ENCODE measurements at regions not wholly inside any gene's neighbourhood (a gene's known extent, or its start where the extent isn't known, plus 50 kb on each side); places are given as distances from the start of the nearest gene placed in this dataset.

DNA sequence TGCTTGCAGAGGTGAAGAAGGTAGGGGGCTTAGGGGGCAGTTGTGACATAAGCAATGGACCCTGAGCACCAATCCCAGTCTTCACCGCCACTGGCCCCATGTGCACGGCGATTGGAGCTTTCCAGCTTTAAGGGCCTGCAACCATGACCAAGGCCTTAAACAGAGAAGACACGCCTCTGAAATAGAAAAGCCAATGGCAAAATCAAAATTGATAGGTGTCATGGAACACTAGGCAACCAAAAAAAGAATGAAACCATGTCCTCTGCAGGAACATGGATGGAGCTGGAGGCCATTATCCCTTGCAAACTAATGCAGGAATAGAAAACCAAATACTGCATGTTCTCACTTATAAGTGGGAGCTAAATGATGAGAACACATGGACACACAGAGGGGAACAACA lies 146.3 kb downstream of the SCARB1 start:
- H3K9me3 ChIP-seq (ENCODE audit: control insufficient read depth, low read length), result no peaks in the 10 kb centered on the region
- intact Hi-C loops (cut with DNase I), result no loop called here
- ATAC-seq, result no peak
- no peaks in the 10 kb centered on the region for H3K27me3 ChIP-seq (ENCODE audit: control insufficient read depth, insufficient read depth)
- no peak overlapping the region for H3K4me3 ChIP-seq (ENCODE audit: low read length)
- 98% methylated on average over 4 of the region's 4 CpGs for WGBS
- H3K4me1 ChIP-seq (ENCODE audit: control insufficient read depth, insufficient read depth, low read length), result no peaks in the 10 kb centered on the region
- H3K27ac ChIP-seq (ENCODE audit: low read length), result no peak overlapping the region
- no peak for DNase-seq

DNA sequence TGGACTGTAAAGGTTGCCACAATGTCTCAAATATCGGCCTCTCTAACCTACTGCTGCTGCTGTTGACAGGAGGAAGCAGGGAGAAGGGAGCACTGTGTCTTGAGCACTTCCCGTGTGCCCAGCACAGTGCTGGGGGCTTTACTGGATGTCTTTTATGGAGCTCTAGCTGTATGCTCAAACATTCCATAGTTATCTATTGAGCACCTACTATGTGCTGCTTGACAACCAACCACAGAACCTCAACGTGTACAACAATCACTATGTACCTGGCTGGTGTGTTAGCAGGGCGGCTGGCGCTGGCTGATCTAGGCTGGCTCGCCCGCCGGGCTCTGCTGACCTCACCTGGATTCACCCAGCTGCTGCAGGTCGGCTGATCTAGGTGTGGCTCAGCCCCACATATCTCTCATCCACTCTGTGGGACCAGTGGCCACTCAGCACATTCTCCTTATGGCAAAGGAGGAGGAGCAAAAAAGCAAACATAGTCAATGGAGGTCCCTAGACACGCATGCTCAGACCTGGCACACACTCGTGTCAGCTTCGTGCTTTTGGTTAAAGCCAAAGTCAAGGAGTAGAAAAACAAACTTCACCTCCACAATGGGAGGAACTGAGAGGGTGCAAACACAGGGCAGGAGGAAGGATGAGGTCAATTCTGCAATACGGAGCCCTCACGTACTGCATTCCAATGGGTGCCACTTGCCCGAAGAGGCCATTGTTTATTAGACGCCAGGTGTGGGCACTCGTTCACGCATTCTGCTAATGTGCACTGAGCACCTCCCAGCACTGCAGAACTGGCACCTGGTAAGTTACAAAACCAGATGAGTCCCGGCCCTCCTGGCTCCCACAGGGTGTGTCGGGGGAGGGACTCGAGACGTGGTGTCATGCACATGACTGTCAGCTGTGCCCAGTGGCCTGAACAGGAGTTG lies 147.2 kb downstream of the SCARB1 start:
- no peaks in the 10 kb centered on the region for H3K27me3 ChIP-seq (ENCODE audit: control insufficient read depth, insufficient read depth)
- no peaks in the 10 kb centered on the region for H3K4me1 ChIP-seq (ENCODE audit: control insufficient read depth, insufficient read depth, low read length)
- H3K27ac ChIP-seq (ENCODE audit: low read length), result no peak overlapping the region
- H3K4me3 ChIP-seq (ENCODE audit: low read length), result no peak overlapping the region
- DNase-seq (no peak), ATAC-seq (no peak)
- 85% methylated on average over 22 of the region's 22 CpGs for WGBS
- no peaks in the 10 kb centered on the region for H3K9me3 ChIP-seq (ENCODE audit: control insufficient read depth, low read length)
- intact Hi-C loops (cut with DNase I), result no loop called here

DNA sequence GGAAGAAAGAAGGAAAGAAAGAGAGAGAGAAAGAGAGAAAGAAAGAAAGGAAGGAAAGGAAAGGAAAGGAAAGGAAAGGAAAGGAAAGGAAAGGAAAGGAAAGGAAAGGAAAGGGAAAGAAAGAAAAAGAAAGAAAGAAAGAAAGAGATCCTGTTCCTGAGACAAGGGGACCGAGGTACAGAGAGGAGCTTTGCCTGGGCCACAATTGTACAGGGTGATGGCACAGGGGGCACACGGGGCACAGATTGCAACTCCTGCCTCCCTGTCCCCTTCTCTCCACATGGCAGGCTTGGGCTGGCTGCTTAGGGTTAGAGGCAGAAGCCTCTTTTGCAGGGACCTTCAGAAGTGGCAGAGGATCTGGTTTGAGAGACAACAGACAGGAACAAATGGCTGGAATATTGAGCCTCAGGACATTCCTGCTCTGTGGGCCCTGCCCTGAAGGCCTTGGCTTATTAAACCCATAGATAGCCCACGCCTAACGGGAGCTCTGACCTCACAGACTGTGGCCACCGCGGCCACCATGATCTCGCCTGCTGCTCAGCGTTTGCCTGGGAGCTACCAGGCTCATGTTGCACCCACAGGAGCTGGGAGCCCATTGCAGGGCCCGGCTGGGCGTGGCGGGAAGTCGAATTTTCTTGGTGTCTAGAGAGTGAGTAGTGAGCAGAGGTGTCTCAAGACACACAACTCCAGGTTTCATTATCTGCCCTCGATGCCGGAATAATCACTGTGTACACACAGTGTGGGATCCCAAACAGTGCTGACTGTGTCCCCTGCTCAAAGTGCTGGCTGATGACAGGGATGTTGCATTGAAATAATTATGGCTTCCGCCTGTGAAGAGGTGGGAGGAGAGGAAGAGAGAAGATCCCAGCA lies 147.9 kb upstream of the NCOR2 start:
- intact Hi-C loops (cut with DNase I), result no loop called here

DNA sequence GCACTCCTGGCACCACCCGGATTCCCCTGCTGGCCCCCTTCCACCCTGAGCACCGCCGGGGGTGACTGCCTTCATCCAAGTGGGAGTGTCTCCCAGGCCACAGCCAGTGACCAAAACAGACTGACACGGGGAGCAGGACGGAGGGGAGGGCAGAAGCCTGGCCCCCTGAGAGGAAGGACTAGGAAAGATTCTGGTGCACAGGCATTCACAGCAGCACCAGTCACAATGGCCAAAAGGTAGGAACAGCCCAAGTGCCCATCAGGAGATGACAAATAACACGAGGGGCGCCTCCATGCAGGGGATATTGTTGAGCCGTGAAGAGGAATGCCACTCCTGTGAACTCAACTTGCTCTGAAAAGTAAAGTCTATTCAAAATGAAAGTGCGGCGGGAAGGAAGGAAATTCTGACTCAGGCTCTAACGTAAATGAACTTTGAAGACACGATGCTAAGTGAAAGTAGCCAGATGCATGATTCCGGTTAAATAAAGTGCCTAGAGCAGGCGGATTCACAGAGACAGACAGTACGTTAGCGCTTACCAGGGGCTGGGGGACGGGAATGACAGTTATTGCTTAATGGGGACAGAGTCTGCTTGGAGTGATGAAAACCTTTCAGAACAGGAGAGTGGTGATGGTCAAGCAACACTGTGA lies 146.1 kb upstream of the NCOR2 start:
- intact Hi-C loops (cut with DNase I), result no loop called here
- Histone ChIP-seq H3K27me3 (ENCODE audit: control insufficient read depth, insufficient read depth) (no peaks in the 10 kb centered on the region), H3K4me1 (ENCODE audit: control insufficient read depth, insufficient read depth, low read length) (no peaks in the 10 kb centered on the region), H3K4me3 (ENCODE audit: low read length) (peak overlapping the region; percentile 8), H3K9me3 (ENCODE audit: control insufficient read depth, low read length) (no peaks in the 10 kb centered on the region), H3K27ac (ENCODE audit: low read length) (peak overlapping the region; percentile 88)
- DNase-seq, result no peak
- WGBS, result 31% methylated on average over 17 of the region's 17 CpGs
- ATAC-seq, result peak; percentile 71 to 79

More for the DNA sequence above, 147.9 kb upstream of the NCOR2 start:
- no peaks in the 10 kb centered on the region for H3K27me3 ChIP-seq (ENCODE audit: control insufficient read depth, insufficient read depth)
- WGBS, result 86% methylated on average over 15 of the region's 15 CpGs
- H3K4me1 ChIP-seq (ENCODE audit: control insufficient read depth, insufficient read depth, low read length), result no peaks in the 10 kb centered on the region
- ATAC-seq (no peak), DNase-seq (no peak)
- H3K9me3 ChIP-seq (ENCODE audit: control insufficient read depth, low read length), result no peaks in the 10 kb centered on the region
- no peak overlapping the region for H3K4me3 ChIP-seq (ENCODE audit: low read length)
- H3K27ac ChIP-seq (ENCODE audit: low read length), result no peak overlapping the region

DNA sequence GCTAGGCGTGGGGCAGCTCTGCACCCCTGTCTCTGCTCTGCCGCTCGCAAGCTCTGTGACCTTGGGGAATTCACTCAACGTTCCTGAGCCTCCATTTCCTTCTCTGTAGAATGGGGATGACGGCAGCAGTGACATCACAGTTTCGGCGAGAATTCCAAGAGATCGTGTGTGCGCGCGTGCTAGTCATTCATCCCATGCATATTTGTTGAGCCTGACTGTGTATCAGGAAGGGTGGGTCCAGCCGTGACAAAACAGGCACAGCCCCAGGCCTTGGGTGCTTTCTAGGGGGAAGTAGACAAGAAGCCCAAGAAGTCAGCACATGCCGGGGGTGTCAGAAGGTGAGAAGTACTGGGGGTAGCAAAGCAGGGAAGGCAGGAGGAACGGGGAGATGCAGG lies 145.6 kb upstream of the NCOR2 start:
- peak; percentile 78 to 87 (median 84) for DNase-seq
- peak overlapping the region; percentile 88 for H3K27ac ChIP-seq (ENCODE audit: low read length)

DNA sequence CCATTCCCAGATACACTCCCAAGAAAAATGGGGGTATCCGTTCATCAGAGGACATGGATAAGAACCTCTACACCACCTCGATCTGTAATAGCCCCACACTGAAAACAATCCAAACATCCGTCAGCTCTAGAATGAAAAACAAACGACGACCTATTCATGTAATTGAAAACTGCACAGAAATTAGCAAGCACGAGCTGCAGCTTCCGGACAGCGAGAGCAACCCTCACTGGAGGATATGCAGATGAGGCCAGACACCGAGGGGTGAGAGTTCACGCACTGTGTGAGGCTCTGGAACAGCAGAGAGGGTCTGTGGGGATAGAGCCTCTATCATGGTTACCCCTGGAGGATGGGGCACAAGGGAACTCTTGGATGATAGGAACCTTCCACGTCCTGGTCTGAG lies 143.9 kb upstream of the NCOR2 start:
- no peak for ATAC-seq
- WGBS, result 74% methylated on average over 11 of the region's 11 CpGs
- no peaks in the 10 kb centered on the region for H3K27me3 ChIP-seq (ENCODE audit: control insufficient read depth, insufficient read depth)
- DNase-seq, result no peak
- H3K4me3 ChIP-seq (ENCODE audit: low read length), result no peak overlapping the region
- no peak overlapping the region for H3K27ac ChIP-seq (ENCODE audit: low read length)
- intact Hi-C loops (cut with DNase I), result no loop called here
- H3K9me3 ChIP-seq (ENCODE audit: control insufficient read depth, low read length), result no peaks in the 10 kb centered on the region
- H3K4me1 ChIP-seq (ENCODE audit: control insufficient read depth, insufficient read depth, low read length), result no peaks in the 10 kb centered on the region

More for the DNA sequence above, 145.6 kb upstream of the NCOR2 start:
- Histone ChIP-seq H3K4me1 (ENCODE audit: control insufficient read depth, insufficient read depth, low read length) (no peaks in the 10 kb centered on the region), H3K9me3 (ENCODE audit: control insufficient read depth, low read length) (no peaks in the 10 kb centered on the region), H3K4me3 (ENCODE audit: low read length) (no peak overlapping the region), H3K27me3 (ENCODE audit: control insufficient read depth, insufficient read depth) (no peaks in the 10 kb centered on the region)
- WGBS, result 47% methylated on average over 14 of the region's 14 CpGs
- ATAC-seq, result peak; percentile 71 to 91
- intact Hi-C loops (cut with DNase I), result no loop called here

DNA sequence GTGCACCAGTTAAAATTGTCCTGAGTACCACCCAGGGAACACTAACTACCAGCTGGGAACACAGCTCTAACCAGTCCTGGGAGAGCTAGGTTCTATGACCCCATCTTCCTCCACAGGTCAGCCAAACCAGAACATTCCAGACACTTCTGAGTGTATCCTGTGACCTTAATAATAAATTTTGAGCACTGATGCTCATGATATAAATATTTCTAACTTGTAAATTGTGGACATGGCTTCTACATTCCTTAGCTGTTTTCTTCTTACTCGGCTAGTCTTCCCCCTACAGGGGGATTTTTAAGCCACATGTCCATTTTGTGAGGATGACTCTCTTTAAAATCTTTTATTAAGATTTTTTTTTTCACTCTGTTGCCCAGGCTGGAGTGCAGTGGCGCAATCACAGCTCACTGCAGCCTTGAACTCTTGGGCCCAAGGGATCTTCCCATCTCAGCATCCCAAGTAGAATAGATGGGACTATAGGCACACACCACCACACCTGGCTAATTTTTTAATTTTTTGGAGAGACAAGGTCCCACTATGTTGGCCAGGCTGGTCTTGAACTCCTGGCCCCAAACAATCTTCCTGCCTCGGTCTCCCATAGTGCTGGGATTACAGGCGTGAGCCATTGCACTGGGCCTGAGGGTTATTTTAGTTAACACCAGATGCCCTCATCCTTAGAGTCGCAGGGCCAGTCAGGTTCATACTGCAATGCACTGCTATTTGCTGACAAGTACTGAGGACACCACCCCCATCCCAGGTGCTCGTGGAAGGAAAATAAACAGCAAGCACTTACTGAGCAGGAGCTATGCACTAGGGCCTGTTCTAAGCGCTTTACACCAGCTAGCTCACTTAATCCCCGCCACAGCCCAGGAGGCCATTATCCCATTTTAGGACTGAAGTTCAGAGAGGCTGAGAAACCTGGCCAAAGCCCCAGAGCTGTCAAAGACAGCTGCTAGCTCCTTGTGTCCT lies 142.6 kb upstream of the NCOR2 start:
- Histone ChIP-seq H3K27ac (ENCODE audit: low read length) (no peak overlapping the region), H3K4me3 (ENCODE audit: low read length) (no peak overlapping the region), H3K4me1 (ENCODE audit: control insufficient read depth, insufficient read depth, low read length) (no peaks in the 10 kb centered on the region), H3K9me3 (ENCODE audit: control insufficient read depth, low read length) (no peaks in the 10 kb centered on the region), H3K27me3 (ENCODE audit: control insufficient read depth, insufficient read depth) (no peaks in the 10 kb centered on the region)
- DNase-seq (no peak), ATAC-seq (no peak)
- intact Hi-C loops (cut with DNase I), result no loop called here
- 90% methylated on average over 8 of the region's 8 CpGs for WGBS

DNA sequence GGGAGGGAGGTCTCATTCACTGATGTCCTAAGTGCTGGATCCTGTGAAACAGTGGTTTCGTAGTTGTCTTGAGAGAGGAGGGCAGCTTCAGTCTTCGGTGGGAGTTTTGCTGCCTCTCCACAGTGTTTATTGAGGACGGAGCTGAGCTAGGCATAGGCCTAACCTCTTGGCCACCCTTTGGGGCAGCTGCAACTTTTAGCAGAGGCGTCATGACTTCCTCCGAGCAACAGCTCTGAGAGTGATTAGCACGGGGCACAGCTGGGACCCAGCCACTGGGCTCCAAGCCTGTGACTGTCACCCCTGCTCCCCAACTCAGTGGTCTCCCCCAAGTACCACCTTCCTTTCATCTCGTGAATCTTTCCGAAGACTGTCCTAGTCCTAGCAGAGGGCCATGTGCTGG lies 139.9 kb upstream of the NCOR2 start:
- WGBS, result 91% methylated on average over 8 of the region's 8 CpGs
- Histone ChIP-seq H3K4me3 (ENCODE audit: low read length) (no peak overlapping the region), H3K9me3 (ENCODE audit: control insufficient read depth, low read length) (no peaks in the 10 kb centered on the region), H3K27ac (ENCODE audit: low read length) (no peak overlapping the region), H3K27me3 (ENCODE audit: control insufficient read depth, insufficient read depth) (no peaks in the 10 kb centered on the region), H3K4me1 (ENCODE audit: control insufficient read depth, insufficient read depth, low read length) (no peaks in the 10 kb centered on the region)
- ATAC-seq, result no peak
- intact Hi-C loops (cut with DNase I), result no loop called here
- DNase-seq, result peak in 1 of 3 donors; percentile 36

DNA sequence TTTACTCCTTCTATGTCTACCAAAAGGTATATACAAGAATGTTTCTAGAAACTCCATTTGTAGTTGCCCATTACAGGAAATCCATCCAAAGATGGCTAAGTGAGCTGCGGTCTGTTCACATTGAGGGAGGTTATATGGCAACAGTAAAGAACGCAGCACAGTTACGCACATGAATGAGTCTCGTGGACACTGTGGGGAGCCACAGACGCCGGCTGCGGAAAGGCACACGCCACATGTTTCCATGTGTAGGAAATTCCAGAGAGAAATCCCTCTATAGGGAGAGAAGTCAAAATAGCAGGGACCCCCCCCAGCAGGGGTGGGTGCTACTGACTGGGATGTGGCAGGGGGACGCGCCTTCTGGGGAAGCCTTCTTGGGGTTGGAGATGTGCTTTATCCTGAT lies 139.0 kb upstream of the NCOR2 start:
- no peaks in the 10 kb centered on the region for H3K4me1 ChIP-seq (ENCODE audit: control insufficient read depth, insufficient read depth, low read length)
- WGBS, result 97% methylated on average over 10 of the region's 10 CpGs
- no peak for ATAC-seq
- intact Hi-C loops (cut with DNase I), result no loop called here
- no peak overlapping the region for H3K27ac ChIP-seq (ENCODE audit: low read length)
- H3K9me3 ChIP-seq (ENCODE audit: control insufficient read depth, low read length), result no peaks in the 10 kb centered on the region
- no peak overlapping the region for H3K4me3 ChIP-seq (ENCODE audit: low read length)
- DNase-seq, result no peak
- H3K27me3 ChIP-seq (ENCODE audit: control insufficient read depth, insufficient read depth), result no peaks in the 10 kb centered on the region

DNA sequence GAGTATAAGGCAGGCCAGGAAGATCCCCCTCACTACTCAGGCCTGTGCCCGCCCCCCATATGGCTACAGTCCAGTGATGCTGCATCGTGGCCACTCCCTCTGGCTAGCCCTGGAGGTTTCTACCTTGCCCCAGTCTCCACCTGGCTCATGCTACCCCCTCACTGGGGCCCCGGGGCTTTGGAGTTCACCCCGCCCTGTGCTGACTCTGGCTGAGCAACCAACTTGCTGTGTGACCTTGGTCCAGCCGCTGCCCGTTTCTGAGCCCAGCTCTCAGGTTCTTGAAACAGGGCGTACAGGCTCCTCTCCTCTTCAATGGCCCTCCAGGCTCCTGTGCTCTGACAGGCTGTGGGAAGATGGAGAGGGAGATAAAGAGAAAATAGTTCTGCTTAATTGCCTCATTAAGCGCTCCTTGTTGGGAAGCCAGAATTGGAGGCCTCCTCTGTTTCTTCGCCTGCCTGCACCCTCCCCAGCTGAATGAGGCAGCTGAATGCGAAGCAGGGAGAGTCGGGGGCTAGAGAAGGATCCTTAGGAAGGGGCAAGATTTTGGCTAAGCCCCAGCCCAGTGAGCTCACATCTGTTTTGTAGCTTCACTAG lies 138.2 kb upstream of the NCOR2 start:
- H3K27ac ChIP-seq (ENCODE audit: low read length), result no peak overlapping the region
- intact Hi-C loops (cut with DNase I), result no loop called here
- WGBS, result 89% methylated on average over 11 of the region's 11 CpGs
- ATAC-seq (no peak), DNase-seq (no peak)
- no peaks in the 10 kb centered on the region for H3K4me1 ChIP-seq (ENCODE audit: control insufficient read depth, insufficient read depth, low read length)
- H3K27me3 ChIP-seq (ENCODE audit: control insufficient read depth, insufficient read depth), result no peaks in the 10 kb centered on the region
- no peak overlapping the region for H3K4me3 ChIP-seq (ENCODE audit: low read length)
- no peaks in the 10 kb centered on the region for H3K9me3 ChIP-seq (ENCODE audit: control insufficient read depth, low read length)

All from right cardiac atrium (tissue), 5 donors.